Omental fat pad (tissue), 3 donors: ENCODE measurements at regions not wholly inside any gene's neighbourhood (a gene's known extent, or its start where the extent isn't known, plus 50 kb on each side); places are given as distances from the start of the nearest gene placed in this dataset.

Experiments
- ATAC-seq: fragments of 150-250 bp; one replicate; pipeline ENCODE4 v1.9.1; 2016; ENCODE audit warnings: mild to moderate bottlenecking, moderate library complexity; ENCODE audit not compliant: low FRiP score
- DNase-seq: peaks from one replicate; pipeline ENCODE4 v3.0.0-alpha.2; 2019; ENCODE audit warnings: low spot score
- TF ChIP-seq, protein P1 (sequence below), 3 donors: fragments of 450-650 bp; IDR thresholded peaks; one replicate each; pipeline ENCODE4 v1.5.1; 2016 to 2017; ENCODE audit warnings: antibody characterized with exemption in 3 of 3, mild to moderate bottlenecking in 3 of 3, moderate library complexity in 2 of 3

DNA sequence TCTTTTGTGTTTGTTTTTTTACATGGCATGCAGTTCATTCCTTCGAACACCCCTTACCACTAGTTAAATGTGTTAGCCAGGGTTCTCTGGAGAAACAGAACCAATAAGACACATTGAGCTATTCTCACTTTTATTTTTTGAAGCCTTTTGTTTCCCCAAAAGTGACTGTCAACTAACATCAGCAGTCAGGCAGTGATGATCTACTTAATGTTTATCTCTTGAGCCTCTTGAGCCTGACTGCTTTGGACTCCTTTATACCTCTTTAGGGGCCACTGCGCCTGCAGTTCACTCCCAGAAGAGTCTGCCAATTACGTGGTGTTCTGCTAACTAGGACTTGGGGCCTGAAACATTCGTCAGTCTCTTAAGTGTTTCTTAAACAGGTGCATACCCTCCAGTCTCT lies 163.7 kb upstream of the FLRT2 start:
- DNase-seq (no peak), ATAC-seq (no peak)
- TF ChIP-seq, protein P1, sequence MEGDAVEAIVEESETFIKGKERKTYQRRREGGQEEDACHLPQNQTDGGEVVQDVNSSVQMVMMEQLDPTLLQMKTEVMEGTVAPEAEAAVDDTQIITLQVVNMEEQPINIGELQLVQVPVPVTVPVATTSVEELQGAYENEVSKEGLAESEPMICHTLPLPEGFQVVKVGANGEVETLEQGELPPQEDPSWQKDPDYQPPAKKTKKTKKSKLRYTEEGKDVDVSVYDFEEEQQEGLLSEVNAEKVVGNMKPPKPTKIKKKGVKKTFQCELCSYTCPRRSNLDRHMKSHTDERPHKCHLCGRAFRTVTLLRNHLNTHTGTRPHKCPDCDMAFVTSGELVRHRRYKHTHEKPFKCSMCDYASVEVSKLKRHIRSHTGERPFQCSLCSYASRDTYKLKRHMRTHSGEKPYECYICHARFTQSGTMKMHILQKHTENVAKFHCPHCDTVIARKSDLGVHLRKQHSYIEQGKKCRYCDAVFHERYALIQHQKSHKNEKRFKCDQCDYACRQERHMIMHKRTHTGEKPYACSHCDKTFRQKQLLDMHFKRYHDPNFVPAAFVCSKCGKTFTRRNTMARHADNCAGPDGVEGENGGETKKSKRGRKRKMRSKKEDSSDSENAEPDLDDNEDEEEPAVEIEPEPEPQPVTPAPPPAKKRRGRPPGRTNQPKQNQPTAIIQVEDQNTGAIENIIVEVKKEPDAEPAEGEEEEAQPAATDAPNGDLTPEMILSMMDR (IDR thresholded peaks at IDR 0.05): no peak

GRCh38 chr14:85380881-85381280 lies 149.1 kb upstream of the FLRT2 start:
- TF ChIP-seq, protein P1 (IDR thresholded peaks at IDR 0.05): no peak
- DNase-seq: no peak
- no peak for ATAC-seq

DNA sequence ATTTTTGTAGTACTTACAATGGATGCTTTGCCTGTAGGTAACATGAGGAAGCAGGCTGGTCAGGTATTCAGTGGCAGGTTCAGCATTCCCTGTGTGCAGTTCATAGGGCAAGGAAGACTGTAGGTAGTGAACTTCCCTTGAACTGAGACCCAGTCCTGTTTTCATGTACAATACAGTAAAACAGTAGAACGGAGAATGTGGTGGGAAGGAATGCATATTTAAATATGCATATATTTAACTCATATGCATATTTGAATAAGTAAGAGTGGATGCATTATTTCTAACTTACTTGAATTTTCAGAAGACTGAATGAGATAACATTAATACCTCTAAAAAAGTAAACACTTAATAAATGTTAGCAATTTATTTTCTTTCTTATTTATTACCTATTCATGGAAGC lies 147.6 kb upstream of the FLRT2 start:
- TF ChIP-seq, protein P1 (IDR thresholded peaks at IDR 0.05): no peak
- ATAC-seq (no peak), DNase-seq (no peak)

DNA sequence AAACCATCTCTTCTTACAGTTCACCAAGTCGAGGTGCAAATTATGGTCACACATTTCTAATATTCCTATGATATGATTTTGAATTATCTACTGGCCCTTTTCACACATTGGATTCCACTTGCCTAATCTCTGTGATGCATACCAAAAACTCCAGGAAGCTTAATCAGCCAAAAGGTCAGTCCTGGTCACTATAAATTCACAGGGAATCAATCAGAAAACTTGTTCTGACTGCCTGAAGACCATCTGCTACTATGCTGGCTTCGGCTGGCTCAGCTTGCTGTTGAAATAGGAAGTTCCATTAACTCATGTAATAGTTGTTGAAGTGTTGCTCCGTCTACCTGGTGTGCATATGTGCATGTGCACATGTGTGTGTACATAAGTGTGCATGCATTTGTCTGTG lies 142.8 kb upstream of the FLRT2 start:
- no peak for DNase-seq
- TF ChIP-seq, protein P1 (IDR thresholded peaks at IDR 0.05): no peak
- ATAC-seq: no peak

DNA sequence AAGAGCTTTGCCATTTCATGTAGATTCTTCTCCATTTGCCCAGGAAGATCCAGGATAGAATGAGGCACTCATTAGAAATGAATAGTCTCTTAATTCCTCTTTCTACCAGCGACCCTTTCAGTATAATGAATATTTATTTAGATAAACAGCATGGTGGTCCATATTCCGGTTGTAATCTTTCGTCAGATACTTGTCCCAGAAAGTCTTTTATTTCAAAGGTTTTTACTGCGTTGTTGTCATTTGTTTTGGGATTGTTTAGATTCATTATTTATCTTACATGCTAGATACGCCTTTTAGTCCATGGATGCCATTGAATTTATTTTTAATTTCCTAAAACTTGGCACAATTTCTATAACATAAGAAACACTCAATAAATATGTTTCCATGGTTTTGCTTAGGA lies 139.7 kb upstream of the FLRT2 start:
- ATAC-seq (no peak), DNase-seq (no peak)
- TF ChIP-seq, protein P1 (IDR thresholded peaks at IDR 0.05): no peak

DNA sequence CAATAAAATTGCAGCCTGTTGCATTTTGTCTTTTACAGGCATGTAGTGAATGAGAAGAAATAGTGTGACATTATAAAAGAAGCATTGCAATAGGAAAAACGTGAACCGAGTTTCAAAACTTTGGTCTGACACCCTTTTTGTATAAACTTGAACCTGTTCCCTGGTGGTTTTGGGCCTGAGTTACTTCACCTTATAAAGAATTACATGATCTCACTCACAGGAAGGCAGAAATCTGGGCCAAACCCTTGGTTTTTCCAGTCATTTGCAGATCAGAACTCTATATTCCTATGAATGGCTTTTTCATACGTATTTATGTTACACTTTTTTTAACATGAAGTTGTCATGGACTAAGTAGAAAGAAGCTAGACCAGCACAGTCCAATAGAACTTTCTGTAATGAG lies 138.5 kb upstream of the FLRT2 start:
- no peak for ATAC-seq
- no peak for DNase-seq
- TF ChIP-seq, protein P1 (IDR thresholded peaks at IDR 0.05): no peak

GRCh38 chr14:85391892-85392291 lies 138.1 kb upstream of the FLRT2 start:
- DNase-seq: no peak
- TF ChIP-seq, protein P1 (IDR thresholded peaks at IDR 0.05): no peak
- no peak for ATAC-seq
